ENCODE measurements at regions not wholly inside any gene's neighbourhood (a gene's known extent, or its start where the extent isn't known, plus 50 kb on each side); places are given as distances from the start of the nearest gene placed in this dataset.

DNA sequence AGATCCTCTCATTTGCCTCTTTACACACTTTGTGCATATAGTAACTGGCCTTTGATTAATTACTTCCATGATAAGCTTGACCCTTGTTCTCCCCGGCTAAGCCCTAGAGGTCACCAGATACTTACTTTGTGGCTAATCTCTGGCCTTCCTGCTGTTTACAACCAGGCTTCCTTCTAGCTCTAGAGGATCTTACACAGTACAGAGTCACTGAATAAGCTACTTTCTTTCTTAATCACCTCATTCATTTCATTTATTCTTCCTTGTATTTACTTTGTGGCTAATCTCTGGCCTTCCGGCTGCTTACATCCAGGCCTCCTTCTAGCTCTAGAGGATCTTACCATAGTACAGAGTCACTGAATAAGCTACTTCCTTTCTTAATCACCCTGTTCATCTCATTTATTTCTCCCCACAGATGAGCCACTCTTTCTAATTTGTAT is 144.3 kb upstream of the C1orf21 start:
- peak; percentile 83 for ATAC-seq
- no peak for TF ChIP-seq ZNF8 (CRISPR knock-in tag; IDR thresholded peaks at IDR 0.05)
- no peak for TF ChIP-seq ZC3H10 (CRISPR knock-in tag; IDR thresholded peaks at IDR 0.05)
- no peak for TF ChIP-seq ZFP30 (CRISPR knock-in tag; IDR thresholded peaks at IDR 0.05)

- TF ChIP-seq PATZ1 (CRISPR knock-in tag; IDR thresholded peaks at IDR 0.05; ENCODE audit: borderline replicate concordance) (no peak), CSDC2 (CRISPR knock-in tag; IDR thresholded peaks at IDR 0.05) (no peak), ZFP30 (CRISPR knock-in tag; IDR thresholded peaks at IDR 0.05) (no peak), ESRRG (CRISPR knock-in tag; IDR thresholded peaks at IDR 0.05) (no peak), ZNF565 (CRISPR knock-in tag; conservative IDR thresholded peaks at IDR 0.05; ENCODE audit: low read depth) (no peak), TCF4 (CRISPR knock-in tag; IDR thresholded peaks at IDR 0.05; ENCODE audit: borderline replicate concordance) (no peak), ZNF70 (CRISPR knock-in tag; IDR thresholded peaks at IDR 0.05) (no peak), ZNF8 (CRISPR knock-in tag; IDR thresholded peaks at IDR 0.05) (no peak), RARB (CRISPR knock-in tag; IDR thresholded peaks at IDR 0.05) (no peak), ZFP3 (CRISPR knock-in tag; IDR thresholded peaks at IDR 0.05) (no peak), ARNTL (CRISPR knock-in tag; IDR thresholded peaks at IDR 0.05; ENCODE audit: borderline replicate concordance, low read depth) (no peak), SNAI2 (CRISPR knock-in tag; IDR thresholded peaks at IDR 0.05) (no peak), GLIS3 (CRISPR knock-in tag; IDR thresholded peaks at IDR 0.05) (no peak), BACH2 (CRISPR knock-in tag; IDR thresholded peaks at IDR 0.05; ENCODE audit: borderline replicate concordance) (no peak)
- no peak for ATAC-seq
These were observed 141.9 kb upstream of the C1orf21 start for GRCh38 chr1:184244962-184245361.

GRCh38 chr1:184247671-184248070 is 139.2 kb upstream of the C1orf21 start:
- ATAC-seq: no peak
- TF ChIP-seq ZNF8 (CRISPR knock-in tag; IDR thresholded peaks at IDR 0.05) (no peak), GLIS3 (CRISPR knock-in tag; IDR thresholded peaks at IDR 0.05) (no peak), RARB (CRISPR knock-in tag; IDR thresholded peaks at IDR 0.05) (no peak), ZC3H10 (CRISPR knock-in tag; IDR thresholded peaks at IDR 0.05) (no peak), CSRNP3 (CRISPR knock-in tag; IDR thresholded peaks at IDR 0.05) (no peak), BACH2 (CRISPR knock-in tag; IDR thresholded peaks at IDR 0.05; ENCODE audit: borderline replicate concordance) (no peak), POU6F1 (CRISPR knock-in tag; IDR thresholded peaks at IDR 0.05; ENCODE audit: borderline replicate concordance, low read depth) (no peak), ZNF565 (CRISPR knock-in tag; conservative IDR thresholded peaks at IDR 0.05; ENCODE audit: low read depth) (no peak), SNAI2 (CRISPR knock-in tag; IDR thresholded peaks at IDR 0.05) (no peak), ISL1 (CRISPR knock-in tag; IDR thresholded peaks at IDR 0.05) (no peak), CREB5 (CRISPR knock-in tag; IDR thresholded peaks at IDR 0.05; ENCODE audit: low read depth) (no peak), ZNF70 (CRISPR knock-in tag; IDR thresholded peaks at IDR 0.05) (no peak), ESRRG (CRISPR knock-in tag; IDR thresholded peaks at IDR 0.05) (no peak), PPARA (CRISPR knock-in tag; IDR thresholded peaks at IDR 0.05; ENCODE audit: borderline replicate concordance) (no peak), PATZ1 (CRISPR knock-in tag; IDR thresholded peaks at IDR 0.05; ENCODE audit: borderline replicate concordance) (no peak), ARNTL (CRISPR knock-in tag; IDR thresholded peaks at IDR 0.05; ENCODE audit: borderline replicate concordance, low read depth) (no peak)
- TF ChIP-seq, protein P1, sequence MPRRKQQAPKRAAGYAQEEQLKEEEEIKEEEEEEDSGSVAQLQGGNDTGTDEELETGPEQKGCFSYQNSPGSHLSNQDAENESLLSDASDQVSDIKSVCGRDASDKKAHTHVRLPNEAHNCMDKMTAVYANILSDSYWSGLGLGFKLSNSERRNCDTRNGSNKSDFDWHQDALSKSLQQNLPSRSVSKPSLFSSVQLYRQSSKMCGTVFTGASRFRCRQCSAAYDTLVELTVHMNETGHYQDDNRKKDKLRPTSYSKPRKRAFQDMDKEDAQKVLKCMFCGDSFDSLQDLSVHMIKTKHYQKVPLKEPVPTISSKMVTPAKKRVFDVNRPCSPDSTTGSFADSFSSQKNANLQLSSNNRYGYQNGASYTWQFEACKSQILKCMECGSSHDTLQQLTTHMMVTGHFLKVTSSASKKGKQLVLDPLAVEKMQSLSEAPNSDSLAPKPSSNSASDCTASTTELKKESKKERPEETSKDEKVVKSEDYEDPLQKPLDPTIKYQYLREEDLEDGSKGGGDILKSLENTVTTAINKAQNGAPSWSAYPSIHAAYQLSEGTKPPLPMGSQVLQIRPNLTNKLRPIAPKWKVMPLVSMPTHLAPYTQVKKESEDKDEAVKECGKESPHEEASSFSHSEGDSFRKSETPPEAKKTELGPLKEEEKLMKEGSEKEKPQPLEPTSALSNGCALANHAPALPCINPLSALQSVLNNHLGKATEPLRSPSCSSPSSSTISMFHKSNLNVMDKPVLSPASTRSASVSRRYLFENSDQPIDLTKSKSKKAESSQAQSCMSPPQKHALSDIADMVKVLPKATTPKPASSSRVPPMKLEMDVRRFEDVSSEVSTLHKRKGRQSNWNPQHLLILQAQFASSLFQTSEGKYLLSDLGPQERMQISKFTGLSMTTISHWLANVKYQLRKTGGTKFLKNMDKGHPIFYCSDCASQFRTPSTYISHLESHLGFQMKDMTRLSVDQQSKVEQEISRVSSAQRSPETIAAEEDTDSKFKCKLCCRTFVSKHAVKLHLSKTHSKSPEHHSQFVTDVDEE (CRISPR knock-in tag; IDR thresholded peaks at IDR 0.05): no peak

Measured in SK-N-SH treated with all-trans-retinoic acid at 6 μM for 48 hours (cell line).